ENCODE measurements at regions not wholly inside any gene's neighbourhood (a gene's known extent, or its start where the extent isn't known, plus 50 kb on each side); places are given as distances from the start of the nearest gene placed in this dataset.

DNA sequence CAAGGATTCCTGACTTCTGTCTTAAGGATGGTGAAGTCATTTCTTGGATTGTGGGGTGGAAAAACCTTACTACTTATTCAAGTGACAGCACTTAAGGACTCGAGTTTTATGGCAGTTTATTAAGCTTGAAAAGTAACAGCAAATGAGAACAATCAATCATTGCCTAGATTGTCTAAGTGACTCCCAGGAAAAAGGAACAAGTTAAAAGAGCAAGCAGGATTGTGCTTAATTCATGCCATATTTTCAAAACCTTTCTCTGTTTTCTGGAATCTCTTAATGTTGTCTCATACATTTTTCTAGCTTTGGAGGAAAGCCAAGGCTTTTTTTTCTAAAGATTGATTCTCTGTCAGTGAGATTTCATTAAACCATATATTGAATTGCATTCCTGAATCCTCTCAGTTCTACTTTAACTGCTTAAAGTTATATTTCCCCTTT, 236.2 kb upstream of the HTR2A start:
- dilution Hi-C loops (cut with HindIII; ENCODE audit: low sequenced_read_pairs, unreplicated experiment), result no loop called here

More for the DNA sequence above, 236.2 kb upstream of the HTR2A start:
- Histone ChIP-seq H2BK5ac (ENCODE audit: low read depth, low read length, poor library complexity, severe bottlenecking) (no peak overlapping the region), H3K23ac (ENCODE audit: low read depth, low read length) (no peak overlapping the region), H3K9ac (ENCODE audit: low read depth, low read length) (no peak overlapping the region), H4K20me1 (ENCODE audit: insufficient read depth, low read length) (no peaks in the 10 kb centered on the region), H3K4me2 (ENCODE audit: low read depth, low read length) (no peak overlapping the region), H2BK15ac (ENCODE audit: low read depth, low read length) (no peak overlapping the region), H3K9me1 (ENCODE audit: insufficient read depth, low read length) (no peaks in the 10 kb centered on the region), H3K18ac (ENCODE audit: low read depth, low read length) (no peak overlapping the region), H3K14ac (replicated peaks; ENCODE audit: low read depth, low read length) (no peak overlapping the region), H3K79me1 (ENCODE audit: low read depth in 1 of 2, low read length in 2 of 2) (no peaks in the 10 kb centered on the region), H2AK5ac (ENCODE audit: low read depth, low read length) (no peak overlapping the region), H3K27ac (ENCODE audit: insufficient read depth, low read length) (no peak overlapping the region), H3K4me1 (ENCODE audit: control insufficient read depth, insufficient read depth, low read length) (peaks cover 2% of the 10 kb centered on the region; the same call in 1 of the 2 replicates), H3K56ac (ENCODE audit: extremely low read depth, insufficient read depth, low read length) (no peak overlapping the region), H3K36me3 (ENCODE audit: control insufficient read depth, insufficient read depth, low read length) (no peaks in the 10 kb centered on the region), H2BK20ac (ENCODE audit: low read depth, low read length) (no peak overlapping the region), H4K91ac (ENCODE audit: insufficient read depth, low read depth, low read length) (no peak overlapping the region), H3K9me3 (ENCODE audit: control insufficient read depth, insufficient read depth, low read length) (no peaks in the 10 kb centered on the region), H2AK9ac (replicated peaks; ENCODE audit: low read depth, low read length, poor library complexity) (no peak overlapping the region), H3K4me3 (ENCODE audit: insufficient read depth, low read depth, low read length) (no peak overlapping the region), H3K4ac (ENCODE audit: low read depth, low read length) (no peak overlapping the region), H4K5ac (ENCODE audit: low read depth, low read length) (no peak overlapping the region), H4K8ac (ENCODE audit: low read depth in 2 of 2, low read length in 2 of 2) (no peak overlapping the region), H3K27me3 (ENCODE audit: control insufficient read depth, insufficient read depth, low read length) (no peaks in the 10 kb centered on the region), H2BK120ac (ENCODE audit: low read depth, low read length) (no peak overlapping the region), H2AFZ (replicated peaks; ENCODE audit: low read length, poor library complexity) (no peak overlapping the region)
- ChIA-PET POLR2A (ENCODE audit: unreplicated experiment) (no interaction called here), CTCF (no interaction called here)
- no TSS peak for BruUV-seq (replicated peaks)
- no peak for ATAC-seq (ENCODE audit: low read depth)
- intact Hi-C loops (cut with micrococcal nuclease) (no loop called here), in situ Hi-C loops (cut with MboI; ENCODE audit: low sequenced_read_pairs) (no loop called here)
- WGBS, 2 experiments (ENCODE audit: extremely low coverage in 2 of 2, insufficient read length in 1 of 2), result no CpG with 5 or more reads among the region's 1 CpG
- no peak for TF ChIP-seq MXI1 (IDR thresholded peaks at IDR 0.05; ENCODE audit: borderline replicate concordance, low read depth, low read length)
- TF ChIP-seq, protein P1, sequence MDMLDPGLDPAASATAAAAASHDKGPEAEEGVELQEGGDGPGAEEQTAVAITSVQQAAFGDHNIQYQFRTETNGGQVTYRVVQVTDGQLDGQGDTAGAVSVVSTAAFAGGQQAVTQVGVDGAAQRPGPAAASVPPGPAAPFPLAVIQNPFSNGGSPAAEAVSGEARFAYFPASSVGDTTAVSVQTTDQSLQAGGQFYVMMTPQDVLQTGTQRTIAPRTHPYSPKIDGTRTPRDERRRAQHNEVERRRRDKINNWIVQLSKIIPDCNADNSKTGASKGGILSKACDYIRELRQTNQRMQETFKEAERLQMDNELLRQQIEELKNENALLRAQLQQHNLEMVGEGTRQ (IDR thresholded peaks at IDR 0.05; ENCODE audit: low read depth, low read length), result no peak
- no peak for TF ChIP-seq RFX5 (IDR thresholded peaks at IDR 0.05; ENCODE audit: low read depth, low read length)
- no peak for TF ChIP-seq RCOR1 (IDR thresholded peaks at IDR 0.05; ENCODE audit: insufficient replicate concordance, low read length)
- TF ChIP-seq CHD1 (IDR thresholded peaks at IDR 0.05; ENCODE audit: low read depth, low read length), result no peak
- no peak for TF ChIP-seq FOS (IDR thresholded peaks at IDR 0.05; ENCODE audit: low read depth, low read length)
- no peak for TF ChIP-seq POLR2A (IDR thresholded peaks at IDR 0.05; ENCODE audit: low read depth, low read length)
- no peak for DNase-seq
